ENCODE measurements at regions not wholly inside any gene's neighbourhood (a gene's known extent, or its start where the extent isn't known, plus 50 kb on each side); places are given as distances from the start of the nearest gene placed in this dataset.
"Not testable (repeated sequence)": the region's sequence is repeated elsewhere in the genome, so short reads cannot be mapped to it uniquely, and the experiment has no call there.

DNA sequence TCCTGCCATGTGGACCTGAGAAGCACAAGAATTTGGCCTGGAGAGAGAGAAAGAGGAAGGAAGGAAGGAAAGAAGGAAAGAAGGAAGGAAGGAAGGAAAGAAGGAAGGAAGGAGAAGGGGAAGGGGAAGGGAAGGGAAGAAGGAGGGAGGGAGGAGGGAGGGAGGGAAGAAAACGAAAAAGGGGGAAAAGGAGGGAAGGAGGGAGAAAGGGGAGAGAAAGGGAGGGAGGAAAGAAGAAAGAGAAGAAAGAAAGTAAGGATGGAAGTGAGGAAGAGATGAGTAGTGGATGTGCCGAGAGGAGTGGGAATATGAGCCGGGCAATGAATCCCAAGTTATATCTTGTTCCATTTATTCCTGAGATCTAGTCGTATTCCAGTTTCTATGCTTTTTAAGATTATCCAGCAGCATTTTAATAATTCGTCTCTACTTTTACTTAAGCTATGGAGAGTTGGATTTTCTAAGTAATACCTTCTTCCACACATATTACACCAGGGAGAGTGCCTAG lies 247.8 kb downstream of the TDRD15 start:
- TF ChIP-seq, protein P1, sequence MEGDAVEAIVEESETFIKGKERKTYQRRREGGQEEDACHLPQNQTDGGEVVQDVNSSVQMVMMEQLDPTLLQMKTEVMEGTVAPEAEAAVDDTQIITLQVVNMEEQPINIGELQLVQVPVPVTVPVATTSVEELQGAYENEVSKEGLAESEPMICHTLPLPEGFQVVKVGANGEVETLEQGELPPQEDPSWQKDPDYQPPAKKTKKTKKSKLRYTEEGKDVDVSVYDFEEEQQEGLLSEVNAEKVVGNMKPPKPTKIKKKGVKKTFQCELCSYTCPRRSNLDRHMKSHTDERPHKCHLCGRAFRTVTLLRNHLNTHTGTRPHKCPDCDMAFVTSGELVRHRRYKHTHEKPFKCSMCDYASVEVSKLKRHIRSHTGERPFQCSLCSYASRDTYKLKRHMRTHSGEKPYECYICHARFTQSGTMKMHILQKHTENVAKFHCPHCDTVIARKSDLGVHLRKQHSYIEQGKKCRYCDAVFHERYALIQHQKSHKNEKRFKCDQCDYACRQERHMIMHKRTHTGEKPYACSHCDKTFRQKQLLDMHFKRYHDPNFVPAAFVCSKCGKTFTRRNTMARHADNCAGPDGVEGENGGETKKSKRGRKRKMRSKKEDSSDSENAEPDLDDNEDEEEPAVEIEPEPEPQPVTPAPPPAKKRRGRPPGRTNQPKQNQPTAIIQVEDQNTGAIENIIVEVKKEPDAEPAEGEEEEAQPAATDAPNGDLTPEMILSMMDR (IDR thresholded peaks at IDR 0.05; ENCODE audit: low read depth, low read length): no peak
- H3K4me3 ChIP-seq (ENCODE audit: low read depth, low read length): no peak overlapping the region

DNA sequence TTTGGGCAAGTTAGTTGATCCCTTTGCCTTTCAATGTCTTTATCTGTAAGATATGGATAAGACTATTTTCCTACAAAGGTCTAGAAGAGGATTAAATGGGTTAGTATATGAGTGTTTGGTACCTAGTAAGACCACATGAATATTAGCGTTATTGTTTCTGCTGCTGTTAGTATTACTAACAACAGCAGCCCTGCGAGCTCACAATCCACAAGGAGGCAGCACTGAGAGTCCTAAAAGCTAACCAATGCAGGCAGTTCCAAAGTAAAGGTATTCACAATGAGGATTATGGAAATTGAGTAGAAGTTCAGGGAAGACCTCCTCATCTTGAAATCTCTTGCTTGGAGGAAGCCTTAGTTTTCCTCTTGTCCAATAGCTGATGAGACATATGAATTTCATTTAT lies 248.9 kb downstream of the TDRD15 start:
- no peak overlapping the region for H3K4me3 ChIP-seq (ENCODE audit: low read depth, low read length)
- TF ChIP-seq, protein P1 (IDR thresholded peaks at IDR 0.05; ENCODE audit: low read depth, low read length): peak; percentile 62

DNA sequence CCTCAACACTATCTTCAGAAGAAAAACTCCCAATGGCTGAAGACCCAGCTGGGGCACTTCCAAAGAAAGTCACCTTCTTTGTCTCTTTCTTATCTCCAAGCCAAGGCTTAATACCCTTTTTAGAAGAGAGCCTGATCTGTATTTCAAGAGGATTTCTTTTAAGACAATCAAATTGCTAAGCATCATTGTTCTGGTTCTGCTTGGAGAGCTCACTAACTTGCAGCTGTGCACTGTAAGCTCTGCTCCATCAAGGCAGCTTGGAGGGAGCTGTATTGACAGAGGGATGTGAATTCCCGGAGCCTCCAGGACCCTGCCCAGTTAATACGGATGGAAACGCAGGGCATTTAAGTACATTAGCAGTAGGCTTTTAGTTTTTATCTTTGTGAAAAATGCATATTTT lies 253.1 kb downstream of the TDRD15 start:
- TF ChIP-seq, protein P1 (IDR thresholded peaks at IDR 0.05; ENCODE audit: low read depth, low read length): no peak
- H3K4me3 ChIP-seq (ENCODE audit: low read depth, low read length): no peak overlapping the region

DNA sequence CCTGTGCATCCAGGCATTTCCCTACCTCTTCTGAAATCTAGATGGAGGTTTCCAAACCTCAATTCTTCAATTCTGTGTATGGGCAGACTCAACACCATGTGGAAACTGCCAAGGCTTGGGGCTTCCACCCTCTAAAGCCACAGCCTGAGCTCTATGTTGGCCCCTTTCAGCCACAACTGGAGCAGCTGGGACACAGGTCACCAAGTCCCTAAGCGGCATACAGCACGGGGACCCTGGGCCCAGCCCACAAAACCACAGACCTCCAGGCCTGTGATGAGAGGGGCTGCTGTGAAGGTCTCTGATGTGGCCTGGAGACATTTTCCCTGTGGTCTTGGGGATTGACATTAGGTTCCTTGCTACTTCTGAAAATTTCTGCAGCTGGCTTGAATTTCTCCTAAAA lies 255.4 kb downstream of the TDRD15 start:
- TF ChIP-seq, protein P1 (IDR thresholded peaks at IDR 0.05; ENCODE audit: low read depth, low read length): no peak
- H3K4me3 ChIP-seq (ENCODE audit: low read depth, low read length): no peak overlapping the region

DNA sequence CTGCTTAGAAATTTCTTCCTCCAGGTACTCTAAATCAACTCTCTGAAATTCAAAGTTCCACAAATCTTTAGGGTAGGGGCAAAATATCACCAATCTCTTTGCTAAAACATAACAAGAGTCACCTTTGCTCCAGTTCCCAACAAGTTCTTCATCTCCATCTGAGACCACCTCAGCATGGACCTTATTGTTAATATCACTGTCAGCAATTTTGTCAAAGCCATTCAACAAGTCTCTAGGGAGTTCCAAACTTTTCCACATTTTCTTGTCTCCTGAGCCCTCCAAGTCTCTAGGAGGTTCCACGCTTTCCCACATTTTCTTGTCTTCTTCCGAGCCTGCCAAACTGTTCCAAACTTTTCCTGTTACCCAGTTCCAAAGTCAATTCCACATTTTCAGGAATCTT lies 255.9 kb downstream of the TDRD15 start:
- not testable (repeated sequence) for H3K4me3 ChIP-seq (ENCODE audit: low read depth, low read length)

DNA sequence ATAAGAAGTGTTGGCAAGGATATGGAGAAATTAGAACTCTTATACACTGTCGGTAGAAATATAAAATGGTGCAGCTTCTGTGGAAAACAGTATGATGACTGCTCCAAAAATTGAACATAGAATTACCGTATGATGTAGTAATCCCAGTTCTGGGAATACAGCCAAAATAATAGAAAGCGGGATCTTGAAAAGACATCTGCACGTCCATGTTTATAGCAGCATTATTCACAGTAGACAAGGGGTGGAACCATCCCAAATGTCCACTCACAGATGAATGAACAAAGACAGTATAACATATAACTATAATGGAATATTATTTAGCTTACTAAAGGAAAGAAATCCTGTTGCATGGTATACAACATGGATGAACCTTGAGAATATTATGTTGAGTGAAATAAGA lies 257.7 kb downstream of the TDRD15 start:
- no peak overlapping the region for H3K4me3 ChIP-seq (ENCODE audit: low read depth, low read length)
- TF ChIP-seq, protein P1 (IDR thresholded peaks at IDR 0.05; ENCODE audit: low read depth, low read length): no peak

DNA sequence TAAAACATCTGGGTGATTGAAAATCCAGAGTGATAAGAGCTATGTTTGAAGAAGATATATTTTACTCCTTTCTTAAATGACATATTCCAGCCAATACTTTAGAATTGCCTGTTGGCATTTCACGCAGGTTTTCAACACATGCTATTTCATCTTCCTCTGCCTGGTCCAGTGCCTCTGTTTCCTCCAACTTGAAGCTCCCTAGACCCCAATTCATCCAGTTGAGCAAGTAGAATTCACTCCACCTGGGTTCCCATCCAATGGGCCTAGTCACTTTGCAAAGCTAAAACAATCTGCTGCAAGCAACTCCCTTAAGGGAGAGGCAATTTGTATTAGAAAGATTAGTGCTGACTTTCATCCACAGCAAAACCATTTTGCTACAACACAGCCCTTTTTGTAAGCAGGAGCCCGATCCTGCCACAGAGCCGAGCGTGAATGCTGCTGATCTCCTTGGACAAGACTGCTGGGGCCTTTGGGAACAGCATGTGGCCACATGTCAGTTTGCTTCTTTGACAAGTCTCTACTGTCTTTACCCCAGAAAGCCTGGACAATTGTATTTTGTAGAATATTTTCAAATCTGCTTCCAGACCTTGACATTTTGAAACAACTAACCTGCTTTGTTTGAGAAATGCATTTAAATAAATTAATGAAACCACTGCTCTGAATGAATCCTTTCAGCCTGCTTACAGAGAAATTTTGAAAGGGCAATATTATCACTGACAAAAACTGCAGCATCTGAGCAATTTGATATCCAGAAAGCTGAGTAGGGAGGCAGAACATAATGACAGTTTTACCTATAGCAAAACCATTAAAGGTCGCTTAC lies 259.1 kb downstream of the TDRD15 start:
- TF ChIP-seq, protein P1 (IDR thresholded peaks at IDR 0.05; ENCODE audit: low read depth, low read length): no peak
- no peak overlapping the region for H3K4me3 ChIP-seq (ENCODE audit: low read depth, low read length)
